ENCODE measurements at regions not wholly inside any gene's neighbourhood (a gene's known extent, or its start where the extent isn't known, plus 50 kb on each side); places are given as distances from the start of the nearest gene placed in this dataset.
"Not testable (repeated sequence)": the region's sequence is repeated elsewhere in the genome, so short reads cannot be mapped to it uniquely, and the experiment has no call there.

DNA sequence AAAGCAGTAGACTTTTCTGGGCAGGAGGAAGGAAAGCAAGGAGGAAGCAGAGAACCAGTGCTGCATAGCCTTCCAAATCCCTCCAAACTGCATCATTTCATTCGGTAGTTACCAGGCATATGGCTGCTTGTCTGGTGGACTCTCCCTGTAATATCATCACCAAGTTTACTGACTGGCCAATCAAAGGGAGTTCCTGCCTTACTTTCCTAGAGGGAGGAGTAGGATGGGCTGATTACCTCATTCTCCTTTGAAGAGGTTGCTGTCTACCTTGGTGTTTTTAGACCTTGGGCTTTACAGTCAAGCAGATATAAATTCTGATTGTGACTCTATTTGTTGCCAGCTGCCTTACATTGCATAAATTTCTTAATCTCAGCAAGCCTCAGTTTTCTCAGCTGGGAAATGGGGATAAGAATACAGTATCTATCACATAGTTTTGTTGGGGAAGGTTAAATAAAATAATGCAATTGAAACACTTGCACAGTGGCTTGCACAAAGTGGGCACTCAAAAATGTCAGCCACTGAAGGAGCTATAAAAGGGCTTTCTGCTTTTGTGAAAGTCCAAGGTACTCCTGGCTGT lies 297.3 kb upstream of the PROX1 start:
- Mint-ChIP-seq H3K9me3 (no peaks in the 10 kb centered on the region), H3K27ac (no peak overlapping the region), H3K27me3 (peaks cover 1% of the 10 kb centered on the region), H3K36me3 (ENCODE audit: low read depth) (no peaks in the 10 kb centered on the region), H3K4me3 (no peak overlapping the region), H3K4me1 (peaks cover 2% of the 10 kb centered on the region)
- DNase-seq = no peak
- no peak for ATAC-seq

DNA sequence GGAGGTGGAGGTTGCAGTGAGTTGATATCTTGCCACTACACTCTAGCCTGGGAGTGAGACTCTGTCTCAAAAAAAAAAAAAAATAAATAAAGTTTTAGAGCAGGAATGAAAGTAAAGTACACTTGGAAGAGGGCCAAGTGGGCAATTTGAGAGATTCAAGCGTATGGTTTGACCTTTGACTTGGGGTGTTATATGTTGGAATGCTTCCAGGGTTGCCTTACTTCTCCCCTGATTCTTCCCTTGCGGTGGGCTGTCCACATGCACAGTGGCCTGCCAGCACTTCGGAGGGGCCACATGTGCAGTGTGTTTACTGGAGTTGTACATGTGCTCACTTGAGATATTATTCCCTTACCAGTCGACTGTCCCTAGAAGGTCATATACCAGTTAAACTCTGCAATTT lies 295.5 kb upstream of the PROX1 start:
- no peak overlapping the region for H3K4me3 Mint-ChIP-seq
- H3K4me1 Mint-ChIP-seq = peaks cover 2% of the 10 kb centered on the region
- ATAC-seq = no peak

DNA sequence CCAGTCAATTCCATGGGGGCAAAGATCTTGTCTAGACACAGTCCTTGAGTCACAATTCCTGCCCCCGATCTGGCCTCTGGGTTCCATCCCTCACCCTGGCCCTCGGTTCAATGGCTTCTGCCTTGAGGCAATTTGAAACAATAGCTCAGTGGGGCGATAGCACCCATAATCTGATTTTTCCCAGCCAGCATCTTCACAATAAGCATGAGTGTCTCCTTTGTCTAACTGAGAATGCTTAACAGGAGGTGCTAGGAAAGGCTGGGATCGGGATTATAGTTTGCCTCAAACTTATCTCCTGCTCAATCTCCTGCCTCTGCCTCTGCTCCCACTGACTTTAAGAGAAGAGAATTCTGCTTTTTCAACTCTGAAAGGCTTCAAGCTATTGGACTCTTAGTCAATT lies 293.9 kb upstream of the PROX1 start:
- no peaks in the 10 kb centered on the region for H3K4me1 Mint-ChIP-seq
- ATAC-seq (no peak), DNase-seq (no peak)
- H3K4me3 Mint-ChIP-seq = no peak overlapping the region
- H3K27ac Mint-ChIP-seq = no peak overlapping the region
- no peaks in the 10 kb centered on the region for H3K9me3 Mint-ChIP-seq
- no peaks in the 10 kb centered on the region for H3K36me3 Mint-ChIP-seq (ENCODE audit: low read depth)
- H3K27me3 Mint-ChIP-seq = peaks cover 1% of the 10 kb centered on the region

More for the DNA sequence above, 295.5 kb upstream of the PROX1 start:
- no peak for DNase-seq
- no peaks in the 10 kb centered on the region for H3K36me3 Mint-ChIP-seq (ENCODE audit: low read depth)
- no peak overlapping the region for H3K27ac Mint-ChIP-seq
- H3K9me3 Mint-ChIP-seq = no peaks in the 10 kb centered on the region
- H3K27me3 Mint-ChIP-seq = peaks cover 1% of the 10 kb centered on the region

DNA sequence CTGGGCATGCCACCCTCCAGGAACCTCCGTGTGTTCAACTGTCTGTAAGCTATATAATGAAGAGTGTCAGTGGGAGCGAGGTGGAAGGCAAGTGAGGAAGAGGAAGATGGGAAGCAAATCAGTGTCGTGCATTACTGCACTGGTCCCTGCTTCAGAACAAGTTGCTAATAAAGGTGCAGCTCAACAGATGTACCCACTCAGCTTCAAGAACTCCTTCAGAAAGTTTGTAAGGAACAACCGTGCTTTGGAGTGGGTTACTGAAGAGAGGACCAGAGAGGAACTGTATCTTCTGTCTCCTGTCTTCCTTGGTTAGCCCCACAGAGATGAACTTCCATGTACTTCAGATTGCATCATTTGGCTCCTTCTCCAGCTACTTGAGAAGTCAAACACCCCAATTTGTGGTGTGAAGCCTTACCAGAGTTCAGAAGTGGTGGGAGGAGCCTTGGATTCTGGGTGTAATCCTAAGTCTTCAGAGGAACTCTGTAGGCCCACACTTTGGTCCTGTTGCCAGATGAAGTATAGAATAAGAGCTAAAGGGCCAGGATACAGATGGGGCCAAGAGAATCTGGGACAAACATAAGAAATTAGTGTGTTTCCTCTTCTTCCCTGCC lies 290.5 kb upstream of the PROX1 start:
- H3K4me1 Mint-ChIP-seq = no peaks in the 10 kb centered on the region
- H3K27ac Mint-ChIP-seq = no peak overlapping the region
- DNase-seq (no peak), ATAC-seq (no peak)
- H3K9me3 Mint-ChIP-seq = peaks cover 3% of the 10 kb centered on the region
- no peak overlapping the region for H3K4me3 Mint-ChIP-seq
- peaks cover 1% of the 10 kb centered on the region for H3K27me3 Mint-ChIP-seq
- no peaks in the 10 kb centered on the region for H3K36me3 Mint-ChIP-seq (ENCODE audit: low read depth)

DNA sequence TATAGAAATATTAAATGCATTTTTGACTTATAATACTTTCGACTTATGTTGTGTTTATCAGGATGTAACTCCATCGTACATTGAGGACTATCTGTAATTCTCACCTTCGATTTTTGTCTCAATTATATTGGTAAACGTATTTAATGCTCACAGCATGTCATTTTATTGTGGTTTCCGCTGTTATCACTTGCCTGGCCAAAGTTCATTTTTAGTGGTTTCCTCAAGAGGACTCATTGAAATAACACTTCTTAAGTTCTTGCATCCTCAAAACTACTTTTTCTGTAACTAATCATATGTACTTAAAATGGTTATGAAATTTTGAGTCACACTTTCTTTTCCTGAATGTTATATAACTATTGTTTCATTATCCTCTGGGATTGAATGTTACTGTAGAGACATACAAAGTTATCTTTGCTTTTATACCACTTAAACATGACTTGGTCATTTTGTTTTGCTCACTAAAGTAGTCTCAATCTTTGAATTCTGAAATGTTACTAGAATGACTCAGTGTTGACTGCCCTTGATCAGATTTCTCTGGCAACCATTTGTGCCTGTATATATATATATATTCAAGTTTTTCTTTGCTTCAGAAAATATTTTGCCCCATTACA lies 289.6 kb upstream of the PROX1 start:
- H3K27me3 Mint-ChIP-seq = peaks cover 1% of the 10 kb centered on the region
- no peak overlapping the region for H3K4me3 Mint-ChIP-seq
- no peak for DNase-seq
- H3K27ac Mint-ChIP-seq = no peak overlapping the region
- H3K36me3 Mint-ChIP-seq (ENCODE audit: low read depth) = no peaks in the 10 kb centered on the region
- peaks cover 10% of the 10 kb centered on the region for H3K9me3 Mint-ChIP-seq
- no peaks in the 10 kb centered on the region for H3K4me1 Mint-ChIP-seq
- no peak for ATAC-seq

DNA sequence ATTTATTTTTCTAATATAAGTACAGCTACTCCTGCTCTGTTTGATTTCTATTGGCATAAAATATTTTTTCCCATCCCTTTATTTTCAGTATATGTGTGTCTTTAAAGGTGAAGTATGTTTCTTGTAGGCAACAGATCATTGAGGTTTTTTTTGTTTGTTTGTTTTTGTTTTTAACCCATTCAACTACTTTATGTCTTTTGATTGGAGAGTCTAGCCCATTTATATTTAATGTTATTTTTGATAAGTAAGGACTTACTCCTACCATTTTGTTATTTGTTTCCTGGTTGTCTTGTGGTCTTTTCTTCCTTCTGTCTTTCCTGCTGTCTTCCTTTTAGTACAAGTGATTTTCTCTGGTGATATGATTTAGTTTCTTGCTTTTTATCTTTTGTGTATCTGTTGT lies 285.1 kb upstream of the PROX1 start:
- H3K36me3 Mint-ChIP-seq (ENCODE audit: low read depth) = no peaks in the 10 kb centered on the region
- H3K27ac Mint-ChIP-seq = no peak overlapping the region
- ATAC-seq = no peak
- H3K9me3 Mint-ChIP-seq = peaks cover 25% of the 10 kb centered on the region
- DNase-seq = no peak
- no peaks in the 10 kb centered on the region for H3K27me3 Mint-ChIP-seq
- no peak overlapping the region for H3K4me3 Mint-ChIP-seq
- no peaks in the 10 kb centered on the region for H3K4me1 Mint-ChIP-seq

DNA sequence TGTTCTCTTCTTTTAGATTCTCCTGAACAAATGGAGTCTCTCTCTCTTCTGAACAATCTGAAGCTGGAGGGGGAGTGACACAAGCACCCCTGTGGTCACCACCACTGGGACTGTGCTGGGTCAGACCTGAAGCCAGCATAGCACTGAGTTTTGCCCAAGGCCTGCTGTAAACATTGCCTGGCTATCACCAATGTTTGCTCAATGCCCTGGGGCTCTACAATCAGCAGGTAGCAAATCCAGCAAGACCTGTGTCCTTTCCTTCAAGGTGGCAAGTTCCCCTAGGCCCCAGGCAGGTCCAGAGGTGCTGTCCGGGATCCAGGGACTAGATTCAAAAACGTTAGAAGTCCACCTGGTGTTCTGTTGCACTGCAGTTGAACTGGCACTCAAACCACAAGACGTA lies 282.8 kb upstream of the PROX1 start:
- Mint-ChIP-seq H3K9me3 (peaks cover 40% of the 10 kb centered on the region), H3K4me3 (no peak overlapping the region), H3K36me3 (ENCODE audit: low read depth) (no peaks in the 10 kb centered on the region), H3K27ac (no peak overlapping the region), H3K27me3 (no peaks in the 10 kb centered on the region), H3K4me1 (no peaks in the 10 kb centered on the region)
- ATAC-seq (no peak), DNase-seq (no peak)

DNA sequence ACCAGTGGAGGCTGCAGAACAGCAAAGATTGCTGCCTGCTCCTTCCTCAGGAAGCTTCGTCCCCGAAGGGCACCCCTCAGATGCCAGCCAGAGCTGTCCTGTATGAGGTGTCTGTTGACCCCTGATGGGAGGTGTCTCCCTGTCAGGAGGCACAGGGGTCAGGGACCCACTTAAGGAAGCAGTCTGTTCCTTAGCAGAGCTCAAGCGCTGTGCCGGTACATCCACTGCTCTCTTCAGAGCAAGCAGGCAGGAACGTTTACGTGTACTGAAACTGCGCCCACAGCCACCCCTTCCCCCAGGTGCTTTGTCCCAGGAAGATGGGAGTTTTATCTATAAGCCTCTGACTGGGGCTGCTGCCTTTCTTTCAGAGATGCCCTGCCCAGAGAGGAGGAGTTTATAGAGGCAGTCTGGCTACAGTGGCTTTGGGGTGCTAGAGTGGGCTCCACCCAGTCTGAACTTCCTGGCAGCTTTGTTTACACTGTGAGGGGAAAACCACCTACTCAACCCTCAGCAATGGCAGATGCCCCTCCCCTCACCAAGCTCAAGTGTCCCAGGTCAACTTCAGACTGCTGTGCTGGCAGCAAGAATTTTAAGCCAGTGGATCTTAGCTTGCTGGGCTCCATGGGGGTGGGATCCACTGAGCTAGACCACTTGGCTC lies 275.8 kb upstream of the PROX1 start:
- not testable (repeated sequence) for H3K27ac Mint-ChIP-seq

DNA sequence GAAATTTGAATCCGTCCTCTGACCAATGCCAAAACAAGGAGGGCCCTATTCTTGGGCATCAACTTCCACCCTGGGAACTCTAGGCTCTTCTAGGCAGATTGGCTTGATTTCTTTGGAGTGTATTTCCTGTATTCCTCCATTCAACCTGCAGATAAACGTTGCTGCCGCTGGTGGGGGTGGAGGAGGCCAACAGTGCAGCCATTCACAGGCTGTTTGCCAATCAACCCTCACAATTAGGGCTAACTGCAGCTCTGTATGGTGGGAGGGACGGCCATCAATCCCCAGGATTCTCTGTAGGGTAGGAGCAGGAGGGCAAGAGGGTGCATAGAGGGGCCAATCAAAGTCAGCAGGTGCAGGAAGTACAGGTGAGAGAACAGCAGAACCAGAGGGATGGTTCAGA lies 273.1 kb upstream of the PROX1 start:
- H3K27ac Mint-ChIP-seq = no peak overlapping the region
- no peaks in the 10 kb centered on the region for H3K36me3 Mint-ChIP-seq (ENCODE audit: low read depth)
- no peaks in the 10 kb centered on the region for H3K27me3 Mint-ChIP-seq
- no peak overlapping the region for H3K4me3 Mint-ChIP-seq
- no peak for ATAC-seq
- DNase-seq = no peak
- H3K4me1 Mint-ChIP-seq = peaks cover 3% of the 10 kb centered on the region
- H3K9me3 Mint-ChIP-seq = peaks cover 10% of the 10 kb centered on the region

More for the DNA sequence above, 275.8 kb upstream of the PROX1 start:
- not testable (repeated sequence) for H3K4me1 Mint-ChIP-seq; DNase-seq; H3K27me3 Mint-ChIP-seq; ATAC-seq; H3K4me3 Mint-ChIP-seq; H3K36me3 Mint-ChIP-seq (ENCODE audit: low read depth)
- peaks cover 28% of the 10 kb centered on the region for H3K9me3 Mint-ChIP-seq

DNA sequence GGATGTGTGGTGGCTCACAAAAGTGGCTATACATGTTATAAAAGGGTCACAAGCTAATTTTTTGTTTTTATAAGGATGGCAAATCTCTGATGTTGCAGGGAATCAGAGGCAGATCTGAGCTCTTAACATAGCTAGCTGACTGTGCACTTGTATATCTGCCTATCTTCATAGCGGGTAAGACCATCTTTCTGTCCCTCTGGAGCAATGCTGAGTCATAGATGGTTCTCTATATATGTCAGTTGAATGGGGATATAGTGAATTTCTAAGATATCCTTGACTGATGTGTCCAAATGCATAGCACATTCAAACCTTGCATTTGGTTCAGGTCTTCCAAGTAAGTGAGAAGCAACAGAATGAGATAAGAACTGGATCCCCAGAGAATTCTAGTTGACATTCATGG lies 272.6 kb upstream of the PROX1 start:
- DNase-seq = no peak
- no peak for ATAC-seq
- Mint-ChIP-seq H3K4me3 (no peak overlapping the region), H3K9me3 (peaks cover 10% of the 10 kb centered on the region), H3K4me1 (peaks cover 3% of the 10 kb centered on the region), H3K36me3 (ENCODE audit: low read depth) (no peaks in the 10 kb centered on the region), H3K27ac (no peak overlapping the region), H3K27me3 (no peaks in the 10 kb centered on the region)

DNA sequence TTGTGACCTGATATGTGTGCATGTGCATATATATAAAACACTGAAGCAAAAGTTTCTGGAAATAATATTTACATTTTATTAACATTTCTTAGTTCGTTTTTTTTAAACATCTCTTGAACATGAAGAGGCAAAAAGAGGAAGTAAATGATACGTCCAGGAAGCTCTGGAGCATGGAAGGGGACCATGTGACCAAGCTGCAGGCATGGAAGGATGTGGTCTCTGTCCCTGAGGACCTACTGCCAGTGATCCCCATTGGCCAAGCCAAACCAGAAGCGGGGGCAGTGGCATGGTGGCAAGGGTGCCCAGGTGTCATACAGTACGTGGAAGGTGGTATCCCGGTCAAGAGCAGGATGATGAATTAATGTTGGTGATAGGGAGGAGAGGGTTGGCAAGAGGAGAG lies 268.3 kb upstream of the PROX1 start:
- no peak for DNase-seq
- Mint-ChIP-seq H3K27me3 (no peaks in the 10 kb centered on the region), H3K4me3 (no peak overlapping the region), H3K27ac (no peak overlapping the region), H3K4me1 (no peaks in the 10 kb centered on the region), H3K36me3 (ENCODE audit: low read depth) (no peaks in the 10 kb centered on the region), H3K9me3 (peaks cover 11% of the 10 kb centered on the region)
- no peak for ATAC-seq

DNA sequence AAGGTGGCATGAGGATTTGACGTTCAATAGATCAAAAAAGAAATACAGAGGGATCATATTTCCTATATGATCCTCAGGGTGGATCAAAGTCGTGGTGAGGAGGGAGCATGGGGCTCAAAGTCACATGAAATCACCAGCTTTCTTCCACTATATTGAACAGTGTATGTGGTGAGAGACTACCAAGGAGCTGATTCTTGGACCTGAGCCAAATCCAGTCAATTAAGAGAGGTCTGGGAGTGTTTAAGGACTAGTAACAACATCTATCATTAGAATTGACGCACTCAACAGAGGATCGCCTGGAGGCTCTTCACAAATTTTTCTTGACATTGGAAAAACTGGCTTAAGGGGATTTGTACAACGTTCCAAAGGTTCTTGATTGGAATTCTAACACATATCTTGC lies 267.7 kb upstream of the PROX1 start:
- ATAC-seq = no peak
- no peak overlapping the region for H3K4me3 Mint-ChIP-seq
- H3K4me1 Mint-ChIP-seq = no peaks in the 10 kb centered on the region
- H3K36me3 Mint-ChIP-seq (ENCODE audit: low read depth) = no peaks in the 10 kb centered on the region
- H3K9me3 Mint-ChIP-seq = peaks cover 11% of the 10 kb centered on the region
- H3K27ac Mint-ChIP-seq = no peak overlapping the region
- H3K27me3 Mint-ChIP-seq = peaks cover 2% of the 10 kb centered on the region
- DNase-seq = no peak

DNA sequence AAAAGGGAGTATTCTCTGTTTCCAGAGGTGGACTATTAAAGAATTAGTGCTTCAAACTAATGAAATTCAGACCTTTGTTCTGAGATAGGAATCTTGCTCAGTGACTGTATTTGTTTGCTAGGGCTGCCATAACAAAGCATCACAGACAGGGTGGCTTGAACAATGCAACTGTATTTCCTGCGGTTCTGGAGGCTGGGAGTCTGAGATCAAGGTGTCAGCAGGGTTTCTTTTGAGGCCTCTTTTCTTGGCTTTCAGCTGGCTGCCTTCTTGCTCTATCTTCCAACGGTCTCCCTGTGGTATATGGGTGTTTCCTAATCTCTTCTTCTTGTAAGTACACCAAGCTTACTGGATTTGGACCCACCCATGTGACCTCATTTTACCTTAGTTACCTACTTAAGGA lies 264.6 kb upstream of the PROX1 start:
- Mint-ChIP-seq H3K9me3 (peaks cover 11% of the 10 kb centered on the region), H3K36me3 (ENCODE audit: low read depth) (no peaks in the 10 kb centered on the region), H3K27me3 (peaks cover 2% of the 10 kb centered on the region), H3K4me3 (no peak overlapping the region), H3K4me1 (no peaks in the 10 kb centered on the region), H3K27ac (no peak overlapping the region)
- DNase-seq = no peak
- ATAC-seq = no peak

DNA sequence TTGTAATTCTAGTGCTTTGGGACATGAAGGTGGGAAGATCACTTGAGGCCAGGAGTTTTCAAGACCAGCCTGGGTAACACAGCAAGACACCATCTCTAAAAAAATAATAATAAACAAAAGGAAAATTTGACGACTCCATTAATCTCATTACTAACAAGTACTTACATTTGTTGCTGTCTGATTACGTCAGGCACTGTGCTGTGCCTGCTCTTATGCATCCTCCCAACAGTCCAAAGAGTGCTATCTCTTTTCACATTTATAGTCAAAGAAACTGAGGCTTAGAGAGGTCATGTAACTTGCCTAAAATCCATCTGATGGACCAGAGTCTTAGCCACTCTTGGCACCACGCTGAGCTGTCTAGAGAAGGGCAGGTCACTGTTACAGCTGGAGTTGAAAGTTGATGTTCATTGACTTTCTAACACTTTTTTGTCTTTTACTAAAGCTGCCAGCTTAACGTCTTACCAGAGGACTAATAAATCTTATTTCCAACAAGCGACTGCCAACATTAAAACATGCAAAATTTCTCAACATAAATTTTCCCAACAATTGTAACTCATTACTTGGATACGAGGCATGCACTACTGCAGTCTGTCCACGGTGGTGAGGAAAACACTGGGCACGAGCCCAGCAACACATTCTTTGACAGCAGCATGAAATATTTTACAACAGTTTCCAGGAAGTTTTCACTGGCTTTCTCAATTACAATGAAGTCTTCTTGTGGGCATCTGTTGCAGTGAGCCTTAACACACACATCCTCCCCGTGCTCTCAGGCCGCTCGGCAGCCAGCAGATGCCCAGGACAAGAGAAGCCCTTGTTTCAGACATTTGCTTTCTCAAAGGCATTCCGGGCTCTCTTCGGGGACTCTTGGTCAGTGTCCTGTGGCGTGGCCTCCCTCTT lies 262.9 kb upstream of the PROX1 start:
- Mint-ChIP-seq H3K27me3 (peaks cover 2% of the 10 kb centered on the region), H3K4me1 (no peaks in the 10 kb centered on the region), H3K27ac (no peak overlapping the region), H3K9me3 (peaks cover 9% of the 10 kb centered on the region), H3K4me3 (no peak overlapping the region), H3K36me3 (ENCODE audit: low read depth) (no peaks in the 10 kb centered on the region)
- ATAC-seq (no peak), DNase-seq (no peak)
